LHCN-M2 (cell line): ENCODE measurements at regions not wholly inside any gene's neighbourhood (a gene's known extent, or its start where the extent isn't known, plus 50 kb on each side); places are given as distances from the start of the nearest gene placed in this dataset.
"Not testable (repeated sequence)": the region's sequence is repeated elsewhere in the genome, so short reads cannot be mapped to it uniquely, and the experiment has no call there.

Experiments used
- DNase-seq: peaks from one replicate; pipeline ENCODE4 v3.0.0-alpha.2; 2012; ENCODE audit warnings: low read depth

DNA sequence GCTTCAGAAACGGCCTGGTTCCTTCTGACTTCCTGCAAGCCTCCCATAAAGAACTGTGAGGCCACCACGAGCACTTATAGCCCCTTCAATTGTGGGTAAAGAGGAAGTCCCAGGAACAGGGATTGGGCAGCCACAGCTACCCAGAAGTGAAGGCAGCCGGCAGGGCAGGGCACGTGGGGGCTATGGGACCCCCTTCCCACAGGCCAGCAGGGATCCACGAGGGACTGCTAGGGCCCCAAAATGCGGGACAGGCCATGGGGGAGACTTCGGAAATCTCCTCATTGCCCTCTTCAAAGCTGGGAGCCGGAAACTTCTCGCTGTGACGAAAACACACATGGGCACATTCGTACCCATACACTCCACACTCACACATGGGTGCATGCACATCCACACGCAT is 196.1 kb upstream of the SALL3 start:
- no peak for DNase-seq

DNA sequence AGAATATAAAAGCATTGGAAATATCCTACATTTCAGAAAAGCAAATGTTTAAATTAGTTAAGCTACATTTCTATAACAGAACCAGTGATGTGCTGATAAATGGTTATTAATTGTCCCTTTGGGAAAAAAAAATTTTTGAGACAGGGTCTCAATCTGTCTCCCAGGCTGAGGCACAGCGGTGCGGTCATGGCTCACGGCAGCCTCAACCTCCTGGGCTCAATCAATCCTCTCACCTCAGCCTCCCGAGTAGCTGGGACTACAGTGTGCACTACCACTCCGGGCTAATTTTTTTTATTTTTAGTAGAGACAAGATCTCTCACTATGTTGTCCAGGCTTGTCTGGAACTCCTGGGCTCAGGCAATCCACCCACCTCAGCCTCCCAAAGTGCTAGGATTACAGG is 194.8 kb upstream of the SALL3 start:
- no peak for DNase-seq

DNA sequence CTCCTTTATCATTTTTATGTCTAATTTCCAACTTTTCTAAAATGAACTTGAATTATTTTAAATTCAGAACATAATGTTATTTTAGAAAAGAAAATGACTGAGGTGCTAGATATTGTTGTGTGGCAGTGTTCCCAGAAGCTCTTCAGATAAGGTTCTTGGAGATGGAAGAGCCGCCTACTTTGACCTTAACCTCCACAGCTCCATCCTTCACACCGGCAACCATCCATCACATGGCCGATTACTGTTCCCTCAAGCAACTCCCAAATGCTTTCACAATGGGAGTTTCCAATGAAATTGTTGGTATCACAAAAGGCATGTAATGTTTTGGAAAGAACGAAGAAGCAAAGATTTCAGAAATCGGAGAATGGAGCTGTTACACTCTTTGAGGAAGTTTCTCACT is 193.9 kb upstream of the SALL3 start:
- DNase-seq, result no peak

DNA sequence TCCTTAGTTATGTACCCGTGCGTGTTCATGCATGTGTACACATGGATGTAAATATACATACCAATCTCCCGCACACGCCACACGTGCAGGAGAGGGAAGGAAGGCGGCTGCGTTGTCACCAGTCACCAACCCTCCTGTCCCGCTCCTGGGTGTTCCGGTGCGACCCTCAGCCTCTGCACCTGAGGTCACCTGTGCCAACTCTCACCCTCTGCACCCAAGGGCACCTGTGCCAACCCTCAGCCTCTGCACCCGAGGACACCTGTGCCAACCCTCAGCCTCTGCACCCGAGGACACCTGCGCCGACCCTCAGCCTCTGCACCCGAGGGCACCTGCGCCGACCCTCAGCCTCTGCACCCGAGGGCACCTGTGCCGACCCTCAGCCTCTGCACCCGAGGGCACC is 192.8 kb upstream of the SALL3 start:
- DNase-seq, result no peak

DNA sequence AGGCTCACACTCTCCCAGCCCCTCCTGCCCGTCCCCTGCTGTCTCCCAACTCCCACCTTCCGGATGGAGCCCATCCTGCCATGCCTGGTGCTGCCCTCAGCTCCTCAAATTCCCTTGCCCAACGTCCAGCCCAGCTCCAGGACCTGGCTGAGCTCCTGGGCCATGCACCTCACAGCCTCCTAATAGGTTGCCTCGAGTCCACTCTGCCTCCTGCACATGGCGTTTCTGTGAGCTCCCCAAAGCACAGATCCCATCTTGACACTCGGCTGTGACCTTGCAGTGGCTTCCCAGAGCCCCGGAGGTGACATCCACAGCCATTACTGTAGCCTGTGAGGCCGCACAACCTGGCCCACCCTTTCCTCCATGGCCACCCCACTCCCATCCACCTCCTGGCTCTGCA is 191.9 kb upstream of the SALL3 start:
- DNase-seq, result no peak

DNA sequence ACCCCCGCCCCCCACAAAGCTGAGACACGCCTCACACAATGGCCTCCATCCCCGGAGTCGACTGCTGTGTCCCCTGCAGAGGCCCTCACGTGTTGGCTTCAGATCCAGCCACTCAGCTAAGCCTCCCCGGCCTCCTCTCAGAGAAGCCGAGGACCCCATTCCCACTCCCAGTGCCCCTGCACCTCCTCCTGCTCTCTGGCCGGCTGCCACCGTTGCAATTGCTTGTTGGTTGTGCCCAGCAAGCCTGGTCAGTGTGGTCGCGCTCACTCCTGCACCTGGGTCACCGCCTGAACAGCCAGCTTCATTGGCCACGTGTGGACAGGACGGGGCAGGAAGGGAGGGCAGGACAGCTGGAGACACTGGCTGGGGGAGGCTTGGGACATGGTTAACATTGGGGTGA is 191.5 kb upstream of the SALL3 start:
- DNase-seq, result no peak

DNA sequence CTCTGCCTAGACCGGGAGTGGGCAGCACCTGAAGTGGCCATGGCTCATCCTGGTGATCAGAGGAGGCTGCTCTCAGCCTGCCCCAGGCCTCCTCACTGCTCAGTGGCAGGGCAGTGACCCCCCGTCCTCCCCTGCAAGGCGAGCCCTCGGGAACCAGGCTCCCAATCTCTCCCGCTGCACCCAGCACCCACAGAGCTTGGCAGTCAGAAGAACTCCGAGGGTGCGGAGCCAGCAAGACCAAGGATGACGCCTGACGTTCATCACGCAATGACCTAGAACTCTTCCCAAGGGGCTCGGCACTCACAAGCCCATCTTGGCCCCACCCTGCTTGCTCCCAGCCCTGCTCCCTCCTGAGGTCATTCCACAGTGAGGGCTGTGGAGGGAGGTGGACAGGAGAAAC is 189.8 kb upstream of the SALL3 start:
- no peak for DNase-seq

DNA sequence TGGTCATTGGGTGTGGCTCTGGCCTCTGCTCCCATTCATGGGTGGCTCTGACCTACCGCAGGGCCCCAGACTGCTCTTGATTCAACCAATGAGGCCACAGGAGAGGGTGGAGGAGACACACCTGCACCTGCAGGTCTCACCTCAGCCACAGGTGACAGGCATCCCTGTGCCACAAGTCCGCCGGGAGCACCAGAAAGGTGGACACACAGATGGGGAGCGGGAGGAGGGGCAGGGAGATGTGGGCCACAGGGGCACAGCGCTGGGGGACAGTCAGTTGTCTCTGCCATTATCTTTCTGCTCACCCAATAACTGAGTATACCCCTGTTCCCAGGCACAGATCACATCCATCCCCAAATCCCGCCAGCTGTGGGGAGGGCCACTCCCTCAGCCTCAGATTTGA is 189.1 kb upstream of the SALL3 start:
- DNase-seq, result no peak

DNA sequence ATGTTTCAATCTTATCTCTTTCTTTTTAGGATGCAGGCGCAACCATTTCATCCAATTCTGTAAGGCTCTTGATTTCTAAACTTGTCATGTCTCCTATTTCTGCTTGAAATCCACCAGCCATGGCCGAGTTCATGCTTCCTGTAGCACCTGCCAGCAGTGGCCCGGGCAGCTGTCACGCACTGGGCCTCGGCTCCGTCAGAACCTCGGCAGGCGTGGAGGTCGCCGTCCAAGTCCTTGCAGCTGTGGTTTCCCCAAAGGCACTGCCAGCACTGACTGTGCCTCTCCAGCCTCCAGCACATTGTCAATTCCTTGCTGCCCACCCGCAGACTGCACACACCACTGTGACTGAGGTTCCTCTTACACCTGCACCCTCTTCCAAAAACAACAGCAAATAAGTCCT is 188.7 kb upstream of the SALL3 start:
- DNase-seq, result no peak

DNA sequence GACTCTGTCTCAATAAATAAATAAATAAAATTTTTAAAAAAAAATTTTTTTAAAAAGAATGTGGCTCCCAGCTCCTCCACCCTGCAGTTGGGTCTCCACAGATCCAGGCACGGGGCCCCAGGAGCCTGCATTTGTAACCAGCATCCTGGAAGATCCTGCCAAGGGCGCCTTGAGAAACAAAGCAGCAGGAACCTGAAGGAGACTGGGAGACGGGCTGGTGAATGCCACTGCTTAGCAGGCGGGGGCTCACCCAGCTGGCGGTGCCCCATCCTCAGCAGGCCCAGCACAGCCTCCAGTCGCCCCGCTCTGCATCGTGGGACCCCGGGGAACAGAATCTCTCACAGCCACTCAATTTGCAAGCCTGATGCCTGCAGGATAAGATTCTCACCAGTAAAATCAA is 187.5 kb upstream of the SALL3 start:
- DNase-seq, result no peak

DNA sequence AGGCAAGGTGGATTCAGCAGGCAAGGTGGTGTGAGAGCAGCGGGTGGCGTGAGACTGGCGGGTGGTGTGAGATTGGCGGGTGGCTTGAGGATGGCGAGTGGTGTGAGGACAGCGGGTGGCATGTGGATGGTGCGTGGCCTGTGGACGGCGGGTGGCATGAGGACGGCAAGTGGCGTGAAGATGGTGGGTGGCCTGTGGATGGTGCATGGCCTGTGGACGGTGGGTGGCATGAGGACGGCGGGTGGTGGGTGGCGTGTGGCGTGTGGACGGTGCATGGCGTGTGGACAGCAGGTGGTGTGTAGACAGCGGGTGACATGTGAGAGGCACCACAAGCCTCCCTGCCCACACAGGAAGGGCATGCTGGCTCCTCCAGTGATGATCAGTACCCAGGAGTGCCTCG is 186.9 kb upstream of the SALL3 start:
- no peak for DNase-seq

DNA sequence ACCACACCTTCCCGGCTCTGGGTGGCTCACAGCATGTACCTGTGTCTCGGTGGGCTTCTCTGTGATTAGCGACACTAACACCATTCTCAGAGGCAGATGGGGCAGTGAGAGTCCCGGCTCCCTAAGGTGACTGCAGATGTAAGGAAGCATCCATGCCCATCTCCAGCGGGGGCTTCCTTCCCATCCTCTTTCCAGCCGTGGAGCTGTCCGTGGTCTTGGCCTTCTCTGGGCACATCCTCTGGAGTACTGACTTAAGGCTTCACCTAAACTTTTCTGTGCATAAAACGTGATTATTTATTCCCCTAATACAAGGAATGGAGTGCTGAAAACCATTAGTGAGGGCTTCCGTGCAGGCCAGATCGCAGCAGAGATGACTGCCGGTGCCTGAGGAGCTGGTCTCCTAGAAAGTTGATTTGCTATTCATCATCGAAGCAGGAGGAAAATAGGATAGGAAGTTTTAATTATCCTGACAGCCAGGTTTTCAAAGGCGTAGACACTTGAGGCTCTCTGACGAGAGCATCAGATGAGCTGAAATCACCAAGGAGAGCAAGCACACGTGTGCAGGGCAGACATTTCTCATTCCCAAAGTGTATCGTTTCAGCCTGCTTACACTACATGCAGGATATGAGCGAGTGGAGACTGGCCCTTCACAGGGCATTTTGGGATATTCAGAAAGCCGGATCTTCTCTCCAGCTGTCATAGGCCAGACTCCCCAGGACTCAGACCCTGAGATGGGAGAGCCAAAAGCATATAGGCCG is 186.1 kb upstream of the SALL3 start:
- DNase-seq, result no peak

DNA sequence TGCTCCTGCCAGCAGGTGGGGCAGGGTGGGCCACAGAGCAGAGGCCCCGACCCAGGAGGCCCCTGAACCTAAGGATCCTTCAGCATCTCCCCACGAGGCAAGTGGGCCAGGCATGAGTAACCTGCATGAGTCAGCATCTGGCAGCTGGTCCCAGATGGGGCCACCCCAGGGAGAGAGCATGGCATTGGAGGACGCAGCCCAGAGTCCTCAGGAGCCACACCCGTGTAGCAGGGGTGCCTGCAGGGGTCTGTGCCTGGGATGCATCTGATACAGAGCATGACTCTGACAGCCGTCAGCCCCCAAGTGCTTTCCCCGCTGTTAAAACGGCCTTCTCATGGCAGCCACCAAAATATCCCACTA is 185.6 kb upstream of the SALL3 start:
- no peak for DNase-seq

DNA sequence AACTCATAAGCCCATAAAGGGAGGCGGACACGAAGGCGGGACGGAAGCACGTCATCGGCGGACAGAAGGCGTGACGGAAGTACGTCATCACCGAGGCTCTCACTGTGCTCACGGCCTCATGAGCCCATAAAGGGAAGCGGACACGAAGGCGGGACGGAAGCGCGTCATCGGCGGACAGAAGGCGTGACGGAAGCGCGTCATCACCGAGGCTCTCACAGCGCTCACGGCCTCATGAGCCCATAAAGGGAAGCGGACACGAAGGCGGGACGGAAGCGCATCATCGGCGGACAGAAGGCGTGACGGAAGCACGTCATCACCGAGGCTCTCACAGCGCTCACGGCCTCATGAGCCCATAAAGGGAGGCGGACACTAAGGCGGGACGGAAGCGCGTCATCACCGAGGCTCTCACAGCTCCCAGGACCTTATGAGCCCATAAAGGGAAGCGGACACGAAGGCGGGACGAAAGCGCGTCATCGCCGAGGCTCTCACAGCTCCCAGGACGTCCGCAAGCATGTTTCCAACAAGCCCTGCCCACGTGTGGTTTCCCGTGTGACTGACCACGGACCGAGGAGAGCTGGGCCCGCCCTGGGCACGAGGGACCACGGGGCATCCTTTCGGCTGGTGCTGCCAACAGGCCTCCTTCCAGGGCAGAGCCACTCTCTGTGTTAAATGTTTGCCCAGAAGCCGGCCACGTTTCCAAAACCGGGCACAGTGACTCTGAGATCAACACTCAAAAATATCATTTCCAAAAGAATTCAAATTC is 182.7 kb upstream of the SALL3 start:
- DNase-seq, result no peak

DNA sequence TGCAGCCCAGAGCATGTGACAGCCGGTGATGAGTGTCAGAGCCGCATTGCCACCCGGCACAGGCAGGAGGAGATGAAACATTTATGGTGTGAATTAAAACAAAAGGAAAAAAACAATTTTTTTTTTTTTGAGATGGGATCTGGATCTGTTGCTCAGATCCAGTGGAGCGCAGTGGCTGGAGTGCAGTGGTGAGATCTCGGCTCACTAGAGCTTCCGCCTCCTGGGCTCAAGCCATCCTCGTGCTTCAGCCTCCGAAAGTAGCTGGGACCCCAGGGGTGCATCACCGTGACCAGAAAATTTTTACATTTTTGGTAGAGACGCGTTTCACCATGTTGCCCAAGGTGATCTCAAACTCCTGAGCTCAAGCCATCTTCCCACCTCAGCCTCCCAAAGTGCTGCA is 182.1 kb upstream of the SALL3 start:
- no peak for DNase-seq

DNA sequence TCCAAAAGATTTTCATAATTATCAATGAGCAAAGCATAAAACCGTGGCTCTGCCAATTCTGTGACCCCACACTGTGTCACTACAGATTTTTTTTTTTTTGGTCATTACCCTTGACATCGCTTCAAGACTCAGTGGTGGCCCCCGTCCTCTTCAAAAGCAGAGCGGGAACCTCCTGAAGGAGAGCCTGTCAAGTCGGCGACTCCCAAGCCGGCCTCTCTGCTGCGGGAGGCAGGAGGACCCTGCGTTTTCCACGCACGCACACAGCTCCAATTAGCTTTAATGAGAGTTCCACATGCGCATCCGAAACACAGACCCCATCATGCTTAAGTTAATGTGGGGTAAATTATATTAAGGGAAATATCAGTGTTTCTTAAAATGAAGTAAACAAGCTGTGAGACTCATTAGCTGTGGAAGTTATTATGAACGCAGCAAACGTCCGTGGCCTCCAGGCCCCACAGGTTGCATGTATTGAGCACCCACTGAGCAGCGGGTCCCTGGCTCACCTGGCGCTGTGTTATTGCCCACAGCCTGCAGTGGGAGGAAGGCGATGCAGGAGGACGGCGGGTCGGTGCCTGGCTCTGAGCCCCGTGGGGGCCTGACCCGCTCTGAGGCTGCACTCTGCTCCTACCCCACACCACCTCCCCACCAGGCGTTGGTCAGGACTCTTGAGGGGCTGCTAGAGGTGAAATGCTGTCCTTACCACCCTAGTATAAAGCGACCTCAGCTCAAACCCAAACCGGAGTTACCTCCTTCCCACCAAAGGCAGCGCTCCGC is 181.0 kb upstream of the SALL3 start:
- DNase-seq, result no peak

DNA sequence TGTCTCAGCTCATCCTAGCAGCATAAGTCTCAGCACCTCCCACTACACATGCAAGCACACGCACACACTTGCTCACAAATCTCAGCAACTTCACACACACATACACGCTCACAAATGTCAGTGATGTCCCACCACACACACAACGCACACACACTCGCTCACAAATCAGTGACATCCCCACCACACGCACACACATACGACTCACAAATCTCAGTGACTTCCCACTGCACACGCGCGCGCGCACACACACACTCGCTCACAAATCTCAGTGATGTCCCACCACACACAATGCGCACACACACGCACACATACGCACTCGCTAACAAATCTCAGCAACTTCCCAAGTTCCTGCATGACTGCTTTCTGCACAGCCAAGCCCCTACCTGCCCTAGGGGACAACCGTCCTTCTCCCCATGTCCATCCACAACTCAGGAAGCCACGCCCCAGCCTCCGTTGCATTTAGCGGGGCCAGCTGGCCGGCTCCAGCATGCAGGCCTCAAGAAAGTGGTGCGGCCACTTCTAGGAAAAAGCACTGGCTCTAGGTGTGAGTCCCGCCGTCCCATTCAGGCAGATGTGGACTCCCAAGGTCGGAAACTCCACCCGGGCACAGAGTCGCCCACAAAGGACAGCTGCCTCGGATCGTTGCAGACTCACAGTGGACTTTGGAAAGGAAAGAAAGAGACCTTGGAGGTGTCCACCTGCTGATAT is 180.1 kb upstream of the SALL3 start:
- DNase-seq, result no peak

DNA sequence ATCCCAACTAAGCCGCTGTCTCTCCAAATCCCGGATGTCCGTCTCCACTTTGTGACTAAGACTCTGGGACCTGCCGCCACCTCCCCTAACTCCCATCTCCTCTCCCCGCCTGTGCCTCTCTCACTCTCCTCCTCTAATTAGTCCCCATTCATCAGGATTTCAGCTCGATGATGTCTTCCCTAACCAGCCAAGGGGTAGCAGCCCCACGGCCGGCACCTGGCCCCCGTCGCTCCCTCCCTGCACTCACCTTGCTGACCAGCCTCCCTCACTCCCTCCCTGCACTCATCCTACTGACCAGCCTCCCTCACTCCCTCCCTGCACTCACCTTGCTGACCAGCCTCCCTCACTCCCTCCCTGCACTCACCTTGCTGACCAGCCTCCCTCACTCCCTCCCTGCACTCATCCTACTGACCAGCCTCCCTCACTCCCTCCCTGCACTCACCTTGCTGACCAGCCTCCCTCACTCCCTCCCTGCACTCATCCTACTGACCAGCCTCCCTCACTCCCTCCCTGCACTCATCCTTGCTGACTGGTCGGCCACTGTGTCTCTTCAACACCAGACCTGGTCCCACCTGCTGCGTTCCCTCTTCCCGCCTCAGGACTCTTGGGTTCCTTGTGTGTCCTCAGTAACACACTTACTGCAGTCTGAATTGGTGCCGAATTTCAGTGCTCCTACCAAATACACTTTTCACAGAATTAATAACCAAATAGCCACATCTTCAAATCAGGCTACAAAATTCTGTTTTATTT is 179.3 kb upstream of the SALL3 start:
- DNase-seq, result not testable (repeated sequence)

DNA sequence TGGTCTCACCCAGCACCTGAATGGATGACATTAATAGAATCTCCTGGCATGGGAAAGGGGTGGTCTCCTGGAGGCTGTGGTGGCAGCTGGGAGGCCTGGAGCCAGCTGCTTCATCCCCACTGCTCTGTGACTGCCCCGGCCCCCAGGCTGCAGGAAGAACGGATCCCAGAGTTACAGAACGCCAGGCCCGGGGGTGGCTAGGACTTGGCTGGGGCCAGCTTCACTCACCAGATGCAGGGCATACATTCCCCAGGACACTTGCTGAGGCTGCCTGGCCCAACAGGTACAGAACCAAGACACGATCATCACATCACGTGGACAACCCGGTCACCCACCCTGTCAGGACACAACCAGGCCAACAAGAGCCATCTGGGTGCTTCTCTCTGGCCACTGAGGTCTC is 178.6 kb upstream of the SALL3 start:
- DNase-seq, result no peak

DNA sequence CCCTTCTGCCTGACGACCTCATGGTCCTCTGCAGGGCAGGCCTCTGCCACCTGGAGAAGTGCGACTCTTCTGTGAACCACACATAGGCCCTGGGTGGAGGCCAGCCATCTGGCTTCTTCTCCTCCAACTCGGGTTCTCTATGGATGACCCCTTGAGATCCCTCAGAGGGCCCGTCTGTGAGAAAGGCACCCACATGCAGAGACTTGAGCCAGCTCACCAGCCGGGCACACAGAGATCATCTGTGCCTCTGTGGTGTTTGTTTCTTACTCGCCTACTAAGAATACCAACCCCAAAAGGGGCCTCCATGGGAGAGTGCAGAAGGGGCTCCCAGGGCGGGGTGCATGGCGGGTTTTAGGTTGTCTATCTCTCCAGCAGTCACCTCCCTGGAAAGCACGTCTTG is 176.5 kb upstream of the SALL3 start:
- DNase-seq, result no peak
